DND-41 (cell line): ENCODE measurements at regions not wholly inside any gene's neighbourhood (a gene's known extent, or its start where the extent isn't known, plus 50 kb on each side); places are given as distances from the start of the nearest gene placed in this dataset.

Experiments
- CTCF ChIP-seq: IDR thresholded peaks from 2 replicates; pipeline ENCODE4 v1.5.1; 2012; ENCODE audit warnings: borderline replicate concordance, low read length, moderate library complexity, mild to moderate bottlenecking; ENCODE audit not compliant: poor library complexity, severe bottlenecking; ENCODE audit errors: extremely low read depth
- EZH2 ChIP-seq: IDR thresholded peaks from 3 replicates; pipeline ENCODE4 v1.6.1; 2012; ENCODE audit warnings: borderline replicate concordance, low read depth, mild to moderate bottlenecking, moderate library complexity, low read length, inconsistent platforms; ENCODE audit not compliant: severe bottlenecking

DNA sequence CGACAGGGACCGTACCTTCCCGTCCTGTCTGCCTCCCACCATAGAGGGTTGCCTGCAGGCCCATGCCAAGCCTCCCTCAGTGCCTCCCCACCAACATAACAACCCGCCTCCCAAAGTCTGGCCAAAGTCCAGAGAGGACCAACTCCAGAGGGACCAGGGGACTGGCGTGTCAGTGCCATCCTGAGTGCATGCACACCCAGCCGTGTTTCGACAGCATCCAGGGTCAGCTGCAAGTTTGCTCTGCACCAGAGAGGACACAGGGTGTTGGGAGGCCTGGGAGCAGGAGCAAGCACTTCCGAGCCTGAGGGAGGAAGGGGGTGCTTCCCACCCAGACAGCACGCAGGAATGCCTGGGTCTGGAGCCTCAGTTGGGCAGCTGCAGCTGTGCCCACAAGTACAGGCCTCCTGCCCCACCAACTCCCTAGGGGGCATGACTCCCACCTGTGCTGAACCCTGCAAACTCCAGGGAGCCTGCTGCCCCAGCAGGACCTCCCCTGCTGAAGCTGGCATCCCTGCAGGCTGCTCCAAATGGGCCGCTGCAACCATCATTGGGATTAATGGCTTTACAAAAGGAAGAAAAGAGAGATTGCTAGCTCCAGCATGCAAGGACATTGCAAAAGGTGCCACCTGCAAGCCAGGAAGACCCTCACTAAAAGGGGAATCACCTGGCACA is 618.1 kb upstream of the FSHR start:
- TF ChIP-seq CTCF (no peak), EZH2 (no peak)
